SK-N-SH treated with all-trans-retinoic acid at 6 μM for 48 hours (cell line): ENCODE measurements at regions not wholly inside any gene's neighbourhood (a gene's known extent, or its start where the extent isn't known, plus 50 kb on each side); places are given as distances from the start of the nearest gene placed in this dataset.
A peak's percentile ranks its signal among the peaks of the same experiment; 100 is the strongest.
"Not testable (repeated sequence)": the region's sequence is repeated elsewhere in the genome, so short reads cannot be mapped to it uniquely, and the experiment has no call there.

Source experiments
- ATAC-seq: fragments of 200-7000 bp; cut with Tn5 transposase; 3 replicates; pipeline ENCODE4 v1.9.1; 2020; ENCODE audit warnings: mild to moderate bottlenecking, moderate library complexity
- ARNTL ChIP-seq: fragments of 450-650 bp; formaldehyde crosslinking; IDR thresholded peaks from 2 replicates; pipeline ENCODE4 v1.5.0; 2020; ENCODE audit warnings: low read depth, mild to moderate bottlenecking, moderate library complexity, borderline replicate concordance
- BACH2 ChIP-seq: fragments of 250-450 bp; sonication (Bioruptor Pico); IDR thresholded peaks from 2 replicates; pipeline ENCODE4 v1.9.0; 2021; ENCODE audit warnings: mild to moderate bottlenecking, borderline replicate concordance
- CSDC2 ChIP-seq: fragments of 250-450 bp; sonication (Bioruptor Pico); IDR thresholded peaks from 2 replicates; pipeline ENCODE4 v1.5.0; 2020; ENCODE audit warnings: mild to moderate bottlenecking, moderate library complexity
- ESRRG ChIP-seq: fragments of 250-450 bp; sonication (Bioruptor Pico); IDR thresholded peaks from 2 replicates; pipeline ENCODE4 v1.6.1; 2021; ENCODE audit warnings: mild to moderate bottlenecking
- GLIS3 ChIP-seq: fragments of 250-450 bp; sonication (Bioruptor Pico); IDR thresholded peaks from 2 replicates; pipeline ENCODE4 v1.5.0; 2020; ENCODE audit warnings: mild to moderate bottlenecking, moderate library complexity
- POU6F1 ChIP-seq: fragments of 250-450 bp; sonication (Bioruptor Pico); IDR thresholded peaks from 2 replicates; pipeline ENCODE4 v1.8.0; 2021; ENCODE audit warnings: low read depth, mild to moderate bottlenecking, moderate library complexity, borderline replicate concordance
- PPARA ChIP-seq: fragments of 250-450 bp; sonication (Bioruptor Pico); IDR thresholded peaks from 2 replicates; pipeline ENCODE4 v1.5.0; 2020; ENCODE audit warnings: mild to moderate bottlenecking, borderline replicate concordance
- RARB ChIP-seq: fragments of 250-450 bp; sonication (Bioruptor Pico); IDR thresholded peaks from 2 replicates; pipeline ENCODE4 v1.8.0; 2021; ENCODE audit warnings: mild to moderate bottlenecking, moderate library complexity
- SNAI2 ChIP-seq: fragments of 250-450 bp; sonication (Bioruptor Pico); IDR thresholded peaks from 2 replicates; pipeline ENCODE4 v1.5.0; 2020; ENCODE audit warnings: mild to moderate bottlenecking, moderate library complexity
- TCF4 ChIP-seq: fragments of 250-450 bp; sonication (Bioruptor Pico); IDR thresholded peaks from 2 replicates; pipeline ENCODE4 v1.8.0; 2021; ENCODE audit warnings: mild to moderate bottlenecking, moderate library complexity, borderline replicate concordance
- TOX ChIP-seq: fragments of 250-450 bp; sonication (Bioruptor Pico); IDR thresholded peaks from 2 replicates; pipeline ENCODE4 v1.8.0; 2021; ENCODE audit warnings: mild to moderate bottlenecking, moderate library complexity, borderline replicate concordance
- ZFP3 ChIP-seq: fragments of 250-450 bp; sonication (Bioruptor Pico); IDR thresholded peaks from 2 replicates; pipeline ENCODE4 v1.5.0; 2020; ENCODE audit warnings: mild to moderate bottlenecking, moderate library complexity
- ZFP30 ChIP-seq: fragments of 450-650 bp; formaldehyde crosslinking; IDR thresholded peaks from 2 replicates; pipeline ENCODE4 v1.5.0; 2022; ENCODE audit warnings: mild to moderate bottlenecking, moderate library complexity
- ZNF565 ChIP-seq: fragments of 450-650 bp; formaldehyde crosslinking; conservative IDR thresholded peaks from 2 replicates; pipeline ENCODE4 v1.5.0; 2020; ENCODE audit warnings: low read depth, mild to moderate bottlenecking, moderate library complexity
- ZNF70 ChIP-seq: fragments of 450-650 bp; formaldehyde crosslinking; IDR thresholded peaks from 2 replicates; pipeline ENCODE4 v1.5.0; 2020; ENCODE audit warnings: mild to moderate bottlenecking, moderate library complexity
- ZNF8 ChIP-seq: fragments of 450-650 bp; formaldehyde crosslinking; IDR thresholded peaks from 2 replicates; pipeline ENCODE4 v1.5.0; 2020; ENCODE audit warnings: mild to moderate bottlenecking, moderate library complexity
- TF ChIP-seq, protein P1 (sequence below): fragments of 250-450 bp; sonication (Bioruptor Pico); IDR thresholded peaks from 2 replicates; pipeline ENCODE4 v1.5.1; 2021; ENCODE audit warnings: mild to moderate bottlenecking, moderate library complexity
- TF ChIP-seq, protein P2 (sequence below): fragments of 250-450 bp; sonication (Bioruptor Pico); IDR thresholded peaks from 2 replicates; pipeline ENCODE4 v1.5.0; 2020; ENCODE audit warnings: mild to moderate bottlenecking, moderate library complexity
- TF ChIP-seq, protein P3 (sequence below): fragments of 250-450 bp; sonication (Bioruptor Pico); IDR thresholded peaks from 2 replicates; pipeline ENCODE4 v1.8.0; 2020; ENCODE audit warnings: mild to moderate bottlenecking, moderate library complexity, borderline replicate concordance

DNA sequence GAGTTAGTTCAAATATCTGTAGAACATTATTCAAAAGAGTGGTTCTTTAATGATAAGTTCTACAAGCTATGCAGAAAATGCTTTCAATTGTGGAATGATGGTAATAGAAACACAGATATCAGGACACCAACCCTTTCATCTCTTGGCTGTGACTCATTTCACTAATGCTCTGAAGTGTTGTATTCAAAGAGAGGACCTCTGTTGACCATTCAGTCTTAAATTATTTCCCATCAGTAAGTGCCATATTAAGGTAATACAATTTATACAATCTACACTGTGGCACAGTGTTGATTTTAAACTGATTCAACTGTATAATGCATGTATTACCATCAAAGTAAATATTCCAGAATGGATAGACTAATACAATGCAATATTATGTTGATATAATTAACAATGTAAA lies 289.0 kb upstream of the ADGRL3 start:
- TF ChIP-seq ZFP3 (CRISPR knock-in tag) (no peak), ZNF565 (CRISPR knock-in tag) (no peak), ESRRG (CRISPR knock-in tag) (no peak), ZNF8 (no peak), ARNTL (CRISPR knock-in tag) (no peak)
- TF ChIP-seq, protein P1, sequence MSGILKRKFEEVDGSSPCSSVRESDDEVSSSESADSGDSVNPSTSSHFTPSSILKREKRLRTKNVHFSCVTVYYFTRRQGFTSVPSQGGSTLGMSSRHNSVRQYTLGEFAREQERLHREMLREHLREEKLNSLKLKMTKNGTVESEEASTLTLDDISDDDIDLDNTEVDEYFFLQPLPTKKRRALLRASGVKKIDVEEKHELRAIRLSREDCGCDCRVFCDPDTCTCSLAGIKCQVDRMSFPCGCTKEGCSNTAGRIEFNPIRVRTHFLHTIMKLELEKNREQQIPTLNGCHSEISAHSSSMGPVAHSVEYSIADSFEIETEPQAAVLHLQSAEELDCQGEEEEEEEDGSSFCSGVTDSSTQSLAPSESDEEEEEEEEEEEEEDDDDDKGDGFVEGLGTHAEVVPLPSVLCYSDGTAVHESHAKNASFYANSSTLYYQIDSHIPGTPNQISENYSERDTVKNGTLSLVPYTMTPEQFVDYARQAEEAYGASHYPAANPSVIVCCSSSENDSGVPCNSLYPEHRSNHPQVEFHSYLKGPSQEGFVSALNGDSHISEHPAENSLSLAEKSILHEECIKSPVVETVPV (CRISPR knock-in tag): no peak
- no peak for ATAC-seq

- no peak for ATAC-seq
- TF ChIP-seq, protein P2, sequence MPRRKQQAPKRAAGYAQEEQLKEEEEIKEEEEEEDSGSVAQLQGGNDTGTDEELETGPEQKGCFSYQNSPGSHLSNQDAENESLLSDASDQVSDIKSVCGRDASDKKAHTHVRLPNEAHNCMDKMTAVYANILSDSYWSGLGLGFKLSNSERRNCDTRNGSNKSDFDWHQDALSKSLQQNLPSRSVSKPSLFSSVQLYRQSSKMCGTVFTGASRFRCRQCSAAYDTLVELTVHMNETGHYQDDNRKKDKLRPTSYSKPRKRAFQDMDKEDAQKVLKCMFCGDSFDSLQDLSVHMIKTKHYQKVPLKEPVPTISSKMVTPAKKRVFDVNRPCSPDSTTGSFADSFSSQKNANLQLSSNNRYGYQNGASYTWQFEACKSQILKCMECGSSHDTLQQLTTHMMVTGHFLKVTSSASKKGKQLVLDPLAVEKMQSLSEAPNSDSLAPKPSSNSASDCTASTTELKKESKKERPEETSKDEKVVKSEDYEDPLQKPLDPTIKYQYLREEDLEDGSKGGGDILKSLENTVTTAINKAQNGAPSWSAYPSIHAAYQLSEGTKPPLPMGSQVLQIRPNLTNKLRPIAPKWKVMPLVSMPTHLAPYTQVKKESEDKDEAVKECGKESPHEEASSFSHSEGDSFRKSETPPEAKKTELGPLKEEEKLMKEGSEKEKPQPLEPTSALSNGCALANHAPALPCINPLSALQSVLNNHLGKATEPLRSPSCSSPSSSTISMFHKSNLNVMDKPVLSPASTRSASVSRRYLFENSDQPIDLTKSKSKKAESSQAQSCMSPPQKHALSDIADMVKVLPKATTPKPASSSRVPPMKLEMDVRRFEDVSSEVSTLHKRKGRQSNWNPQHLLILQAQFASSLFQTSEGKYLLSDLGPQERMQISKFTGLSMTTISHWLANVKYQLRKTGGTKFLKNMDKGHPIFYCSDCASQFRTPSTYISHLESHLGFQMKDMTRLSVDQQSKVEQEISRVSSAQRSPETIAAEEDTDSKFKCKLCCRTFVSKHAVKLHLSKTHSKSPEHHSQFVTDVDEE (CRISPR knock-in tag): 0 out of 2 replicates have a peak, but pooled peaks have one; percentile 23
- no peak for TF ChIP-seq BACH2 (CRISPR knock-in tag)
Measured at GRCh38 chr4:60913002-60913401, 287.1 kb upstream of the ADGRL3 start.

DNA sequence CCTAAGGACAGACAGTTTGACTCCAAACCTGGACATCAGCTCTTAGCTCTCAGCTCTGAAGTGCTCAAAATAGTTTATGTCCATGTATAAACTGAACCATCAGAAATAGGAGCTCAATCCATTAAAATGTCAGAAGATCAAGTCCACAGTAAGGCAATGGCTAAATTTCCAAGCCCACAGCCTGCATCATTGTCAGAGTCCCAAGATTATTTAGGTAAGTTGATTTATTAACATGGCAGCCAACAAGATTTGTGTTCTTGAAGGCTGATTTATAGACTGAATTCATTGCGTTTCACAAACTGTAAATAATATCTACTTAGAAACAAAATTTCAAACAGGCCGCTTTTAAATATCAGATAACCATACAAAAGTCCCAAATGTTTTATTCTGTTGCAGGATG lies 286.5 kb upstream of the ADGRL3 start:
- TF ChIP-seq ESRRG (CRISPR knock-in tag) (no peak), CSDC2 (CRISPR knock-in tag) (no peak), ARNTL (CRISPR knock-in tag) (no peak), ZNF70 (CRISPR knock-in tag) (no peak), ZNF8 (no peak)
- no peak for ATAC-seq

GRCh38 chr4:60921735-60922134 lies 278.4 kb upstream of the ADGRL3 start:
- not testable (repeated sequence) for ATAC-seq

DNA sequence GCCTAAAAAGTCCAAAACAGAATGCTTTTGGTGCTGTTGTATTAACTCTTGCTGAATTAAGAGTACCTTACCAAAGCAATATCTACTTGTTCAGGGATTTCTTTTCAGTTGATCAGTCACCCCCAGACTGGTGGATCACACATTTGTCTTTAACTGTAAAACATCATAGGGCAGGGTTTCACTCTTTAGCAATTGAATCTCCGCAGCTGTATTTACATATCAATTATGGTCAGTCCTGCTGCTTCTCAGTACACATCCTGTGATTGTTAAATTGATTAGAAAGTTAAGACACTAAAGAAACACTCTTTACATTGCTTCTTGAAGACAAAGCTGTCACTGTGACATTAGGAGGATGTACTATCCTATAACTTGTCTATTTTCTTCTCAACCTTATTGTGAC lies 277.1 kb upstream of the ADGRL3 start:
- no peak for ATAC-seq
- TF ChIP-seq SNAI2: no peak
- TF ChIP-seq ZNF70 (CRISPR knock-in tag): no peak
- no peak for TF ChIP-seq GLIS3 (CRISPR knock-in tag)
- no peak for TF ChIP-seq ZFP30 (CRISPR knock-in tag)
- no peak for TF ChIP-seq TCF4 (CRISPR knock-in tag)
- no peak for TF ChIP-seq TOX (CRISPR knock-in tag)
- TF ChIP-seq, protein P3, sequence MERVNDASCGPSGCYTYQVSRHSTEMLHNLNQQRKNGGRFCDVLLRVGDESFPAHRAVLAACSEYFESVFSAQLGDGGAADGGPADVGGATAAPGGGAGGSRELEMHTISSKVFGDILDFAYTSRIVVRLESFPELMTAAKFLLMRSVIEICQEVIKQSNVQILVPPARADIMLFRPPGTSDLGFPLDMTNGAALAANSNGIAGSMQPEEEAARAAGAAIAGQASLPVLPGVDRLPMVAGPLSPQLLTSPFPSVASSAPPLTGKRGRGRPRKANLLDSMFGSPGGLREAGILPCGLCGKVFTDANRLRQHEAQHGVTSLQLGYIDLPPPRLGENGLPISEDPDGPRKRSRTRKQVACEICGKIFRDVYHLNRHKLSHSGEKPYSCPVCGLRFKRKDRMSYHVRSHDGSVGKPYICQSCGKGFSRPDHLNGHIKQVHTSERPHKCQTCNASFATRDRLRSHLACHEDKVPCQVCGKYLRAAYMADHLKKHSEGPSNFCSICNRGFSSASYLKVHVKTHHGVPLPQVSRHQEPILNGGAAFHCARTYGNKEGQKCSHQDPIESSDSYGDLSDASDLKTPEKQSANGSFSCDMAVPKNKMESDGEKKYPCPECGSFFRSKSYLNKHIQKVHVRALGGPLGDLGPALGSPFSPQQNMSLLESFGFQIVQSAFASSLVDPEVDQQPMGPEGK: no peak
- TF ChIP-seq POU6F1 (CRISPR knock-in tag): no peak
- no peak for TF ChIP-seq BACH2 (CRISPR knock-in tag)
- no peak for TF ChIP-seq CSDC2 (CRISPR knock-in tag)
- TF ChIP-seq RARB: no peak
- TF ChIP-seq, protein P2 (CRISPR knock-in tag): no peak
- TF ChIP-seq PPARA (CRISPR knock-in tag): no peak
- TF ChIP-seq, protein P1 (CRISPR knock-in tag): no peak
- TF ChIP-seq ZNF8: no peak
- TF ChIP-seq, all 23 proteins: peak for 0
